ENCODE measurements at regions not wholly inside any gene's neighbourhood (a gene's known extent, or its start where the extent isn't known, plus 50 kb on each side); places are given as distances from the start of the nearest gene placed in this dataset.

DNA sequence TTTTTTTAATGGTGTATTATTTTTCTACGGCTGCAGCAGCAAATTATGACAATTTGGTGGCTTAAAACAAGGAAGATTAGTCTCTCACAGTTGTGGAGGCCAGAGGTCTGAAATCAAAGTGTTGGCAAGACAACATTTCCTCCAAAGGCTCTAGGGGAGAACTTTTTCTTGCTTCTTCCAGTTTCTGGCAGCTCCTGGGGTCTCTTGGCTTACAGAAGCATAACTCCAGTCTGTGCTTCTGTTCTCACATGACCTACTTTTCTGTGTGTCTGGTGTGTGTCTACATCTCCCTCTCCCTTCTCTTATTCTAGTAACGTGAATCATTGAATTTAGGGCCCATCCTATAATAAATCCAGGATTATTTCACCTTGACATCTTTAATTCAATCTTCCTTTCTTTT is 551.9 kb upstream of the LUZP2 start:
- Histone ChIP-seq H3K4me1 (ENCODE audit: control insufficient read depth, insufficient read depth, low read length) (no peaks in the 10 kb centered on the region), H3K27me3 (ENCODE audit: control insufficient read depth, insufficient read depth, low read length) (no peaks in the 10 kb centered on the region), H3K9me3 (ENCODE audit: control insufficient read depth, insufficient read depth, low read length) (no peaks in the 10 kb centered on the region), H3K4me3 (ENCODE audit: low read length) (no peak overlapping the region), H3K36me3 (ENCODE audit: control insufficient read depth, insufficient read depth, low read length) (no peaks in the 10 kb centered on the region), H3K27ac (ENCODE audit: low read length) (no peak overlapping the region)
- no CpG with 5 or more reads among the region's 2 CpGs for WGBS (ENCODE audit: insufficient coverage, insufficient read length)
- no peak for DNase-seq (ENCODE audit: low read depth, low spot score)

DNA sequence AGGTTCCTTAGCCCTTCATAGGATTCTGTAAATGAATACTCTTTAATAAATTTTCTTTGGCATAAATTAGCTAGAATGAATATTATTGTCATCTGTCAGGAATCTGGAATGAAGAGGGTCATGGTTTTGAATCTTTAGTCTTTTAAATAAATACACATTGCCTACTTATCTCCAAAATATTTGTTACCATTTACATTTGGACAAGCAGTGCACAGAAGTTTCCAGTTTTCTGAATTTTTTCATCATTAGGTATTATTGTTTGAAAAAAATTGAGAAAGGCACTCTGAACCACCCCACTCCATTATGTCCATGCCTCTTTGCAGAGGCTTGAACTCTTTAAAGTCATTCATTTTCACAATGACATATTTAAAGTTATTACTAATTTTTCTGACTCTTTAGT is 549.0 kb upstream of the LUZP2 start:
- Histone ChIP-seq H3K27me3 (ENCODE audit: control insufficient read depth, insufficient read depth, low read length) (no peaks in the 10 kb centered on the region), H3K4me1 (ENCODE audit: control insufficient read depth, insufficient read depth, low read length) (no peaks in the 10 kb centered on the region), H3K27ac (ENCODE audit: low read length) (no peak overlapping the region), H3K9me3 (ENCODE audit: control insufficient read depth, insufficient read depth, low read length) (no peaks in the 10 kb centered on the region), H3K36me3 (ENCODE audit: control insufficient read depth, insufficient read depth, low read length) (no peaks in the 10 kb centered on the region), H3K4me3 (ENCODE audit: low read length) (no peak overlapping the region)
- no peak for DNase-seq (ENCODE audit: low read depth, low spot score)

- WGBS (ENCODE audit: insufficient coverage, insufficient read length) = no CpG with 5 or more reads among the region's 2 CpGs
These were observed 548.0 kb upstream of the LUZP2 start for GRCh38 chr11:23948851-23949250.

GRCh38 chr11:23953951-23954710 is 542.7 kb upstream of the LUZP2 start:
- no CpG with 5 or more reads among the region's 2 CpGs for WGBS (ENCODE audit: insufficient coverage, insufficient read length)
- H3K27me3 ChIP-seq (ENCODE audit: control insufficient read depth, insufficient read depth, low read length) = no peaks in the 10 kb centered on the region
- DNase-seq (ENCODE audit: low read depth, low spot score) = no peak

More at GRCh38 chr11:23948851-23949250, 548.0 kb upstream of the LUZP2 start:
- Histone ChIP-seq H3K4me3 (ENCODE audit: low read length) (no peak overlapping the region), H3K9me3 (ENCODE audit: control insufficient read depth, insufficient read depth, low read length) (no peaks in the 10 kb centered on the region), H3K36me3 (ENCODE audit: control insufficient read depth, insufficient read depth, low read length) (no peaks in the 10 kb centered on the region), H3K27me3 (ENCODE audit: control insufficient read depth, insufficient read depth, low read length) (no peaks in the 10 kb centered on the region), H3K4me1 (ENCODE audit: control insufficient read depth, insufficient read depth, low read length) (no peaks in the 10 kb centered on the region), H3K27ac (ENCODE audit: low read length) (no peak overlapping the region)
- no peak for DNase-seq (ENCODE audit: low read depth, low spot score)

GRCh38 chr11:23954730-23955129 is 542.1 kb upstream of the LUZP2 start:
- Histone ChIP-seq H3K27me3 (ENCODE audit: control insufficient read depth, insufficient read depth, low read length) (no peaks in the 10 kb centered on the region), H3K36me3 (ENCODE audit: control insufficient read depth, insufficient read depth, low read length) (no peaks in the 10 kb centered on the region), H3K27ac (ENCODE audit: low read length) (no peak overlapping the region), H3K9me3 (ENCODE audit: control insufficient read depth, insufficient read depth, low read length) (no peaks in the 10 kb centered on the region), H3K4me1 (ENCODE audit: control insufficient read depth, insufficient read depth, low read length) (no peaks in the 10 kb centered on the region), H3K4me3 (ENCODE audit: low read length) (no peak overlapping the region)
- no peak for DNase-seq (ENCODE audit: low read depth, low spot score)
- no CpG with 5 or more reads among the region's 3 CpGs for WGBS (ENCODE audit: insufficient coverage, insufficient read length)

More at GRCh38 chr11:23953951-23954710, 542.7 kb upstream of the LUZP2 start:
- Histone ChIP-seq H3K9me3 (ENCODE audit: control insufficient read depth, insufficient read depth, low read length) (no peaks in the 10 kb centered on the region), H3K27ac (ENCODE audit: low read length) (no peak overlapping the region), H3K36me3 (ENCODE audit: control insufficient read depth, insufficient read depth, low read length) (no peaks in the 10 kb centered on the region), H3K4me3 (ENCODE audit: low read length) (no peak overlapping the region), H3K4me1 (ENCODE audit: control insufficient read depth, insufficient read depth, low read length) (no peaks in the 10 kb centered on the region)

- Histone ChIP-seq H3K9me3 (ENCODE audit: control insufficient read depth, insufficient read depth, low read length) (no peaks in the 10 kb centered on the region), H3K27me3 (ENCODE audit: control insufficient read depth, insufficient read depth, low read length) (no peaks in the 10 kb centered on the region), H3K4me3 (ENCODE audit: low read length) (no peak overlapping the region), H3K4me1 (ENCODE audit: control insufficient read depth, insufficient read depth, low read length) (no peaks in the 10 kb centered on the region), H3K27ac (ENCODE audit: low read length) (no peak overlapping the region), H3K36me3 (ENCODE audit: control insufficient read depth, insufficient read depth, low read length) (no peaks in the 10 kb centered on the region)
- no CpG with 5 or more reads among the region's 3 CpGs for WGBS (ENCODE audit: insufficient coverage, insufficient read length)
- DNase-seq (ENCODE audit: low read depth, low spot score) = no peak
These were observed 540.3 kb upstream of the LUZP2 start for GRCh38 chr11:23956586-23956985.

GRCh38 chr11:23957314-23957713 is 539.5 kb upstream of the LUZP2 start:
- DNase-seq (ENCODE audit: low read depth, low spot score) = no peak
- 100% methylated on average over 2 of the region's 4 CpGs for WGBS (ENCODE audit: insufficient coverage, insufficient read length)
- H3K4me3 ChIP-seq (ENCODE audit: low read length) = no peak overlapping the region
- H3K4me1 ChIP-seq (ENCODE audit: control insufficient read depth, insufficient read depth, low read length) = no peaks in the 10 kb centered on the region
- no peaks in the 10 kb centered on the region for H3K27me3 ChIP-seq (ENCODE audit: control insufficient read depth, insufficient read depth, low read length)
- no peak overlapping the region for H3K27ac ChIP-seq (ENCODE audit: low read length)
- no peaks in the 10 kb centered on the region for H3K9me3 ChIP-seq (ENCODE audit: control insufficient read depth, insufficient read depth, low read length)
- H3K36me3 ChIP-seq (ENCODE audit: control insufficient read depth, insufficient read depth, low read length) = no peaks in the 10 kb centered on the region

DNA sequence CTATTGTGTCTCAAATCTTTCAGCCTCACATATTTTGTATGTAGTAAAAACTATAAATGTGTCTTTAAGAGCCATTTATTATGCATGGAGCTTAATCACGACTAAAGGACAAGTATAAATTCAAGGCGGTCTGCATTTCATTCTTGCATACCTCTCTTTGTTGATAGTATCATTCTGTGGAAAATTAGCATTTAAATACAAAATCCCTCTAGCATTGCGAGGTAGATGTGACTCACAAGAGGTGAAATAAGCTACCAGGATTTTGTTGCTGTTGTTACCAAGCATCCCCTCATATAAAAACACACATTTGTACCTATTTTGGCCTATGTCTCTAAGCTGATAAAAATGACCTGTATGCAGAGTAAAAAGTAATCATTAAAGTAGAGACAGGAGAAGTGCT is 537.4 kb upstream of the LUZP2 start:
- no peaks in the 10 kb centered on the region for H3K27me3 ChIP-seq (ENCODE audit: control insufficient read depth, insufficient read depth, low read length)
- no peaks in the 10 kb centered on the region for H3K36me3 ChIP-seq (ENCODE audit: control insufficient read depth, insufficient read depth, low read length)
- no CpG with 5 or more reads among the region's 3 CpGs for WGBS (ENCODE audit: insufficient coverage, insufficient read length)
- no peak for DNase-seq (ENCODE audit: low read depth, low spot score)
- H3K4me1 ChIP-seq (ENCODE audit: control insufficient read depth, insufficient read depth, low read length) = no peaks in the 10 kb centered on the region
- no peak overlapping the region for H3K27ac ChIP-seq (ENCODE audit: low read length)
- no peaks in the 10 kb centered on the region for H3K9me3 ChIP-seq (ENCODE audit: control insufficient read depth, insufficient read depth, low read length)
- no peak overlapping the region for H3K4me3 ChIP-seq (ENCODE audit: low read length)

DNA sequence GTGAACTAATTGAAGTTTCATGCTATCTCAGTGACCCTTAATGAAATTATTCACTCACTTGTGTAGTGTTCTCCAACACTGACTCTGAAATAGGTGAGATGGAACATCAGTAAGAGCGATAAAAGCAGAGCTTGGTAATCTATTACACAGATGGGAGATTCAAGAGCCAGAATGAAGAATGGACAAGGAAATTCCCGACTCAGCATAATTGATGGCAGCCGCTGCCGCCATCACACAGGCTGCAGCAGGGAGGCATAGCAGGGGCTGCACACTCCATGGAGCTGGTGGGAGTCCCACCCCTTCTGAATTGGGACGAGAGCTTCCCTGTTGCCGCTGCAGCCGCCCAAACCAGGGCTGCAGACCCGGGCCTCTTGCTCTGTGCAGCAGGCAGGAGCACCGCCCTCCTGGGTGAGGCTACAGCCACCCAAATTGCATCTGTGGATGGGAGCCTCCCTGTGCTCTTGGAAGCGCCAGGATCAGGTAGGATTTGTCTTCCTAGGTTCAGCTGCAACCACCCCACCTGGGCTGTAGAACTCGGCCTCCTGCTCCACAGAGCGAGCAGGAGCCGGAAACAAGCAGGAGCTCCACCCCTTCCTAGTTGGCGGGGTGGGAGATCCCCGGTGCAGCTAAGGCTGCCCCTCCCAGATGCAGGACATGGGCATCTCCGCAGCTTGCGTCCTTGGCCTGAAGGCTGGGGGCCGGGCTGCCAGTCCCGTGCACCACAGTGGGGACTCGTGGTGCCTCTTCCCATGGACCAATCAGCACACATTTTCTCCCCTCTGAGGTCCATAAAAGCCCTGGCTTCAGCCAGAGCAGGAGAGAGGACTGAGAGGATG is 535.1 kb upstream of the LUZP2 start:
- H3K27me3 ChIP-seq (ENCODE audit: control insufficient read depth, insufficient read depth, low read length) = no peaks in the 10 kb centered on the region
- no peak overlapping the region for H3K27ac ChIP-seq (ENCODE audit: low read length)
- H3K4me3 ChIP-seq (ENCODE audit: low read length) = no peak overlapping the region
- H3K36me3 ChIP-seq (ENCODE audit: control insufficient read depth, insufficient read depth, low read length) = no peaks in the 10 kb centered on the region
- H3K9me3 ChIP-seq (ENCODE audit: control insufficient read depth, insufficient read depth, low read length) = no peaks in the 10 kb centered on the region
- no peak for DNase-seq (ENCODE audit: low read depth, low spot score)
- no CpG with 5 or more reads among the region's 20 CpGs for WGBS (ENCODE audit: insufficient coverage, insufficient read length)
- no peaks in the 10 kb centered on the region for H3K4me1 ChIP-seq (ENCODE audit: control insufficient read depth, insufficient read depth, low read length)

- no peak overlapping the region for H3K4me3 ChIP-seq (ENCODE audit: low read length)
- no peaks in the 10 kb centered on the region for H3K36me3 ChIP-seq (ENCODE audit: control insufficient read depth, insufficient read depth, low read length)
- H3K27me3 ChIP-seq (ENCODE audit: control insufficient read depth, insufficient read depth, low read length) = no peaks in the 10 kb centered on the region
- H3K27ac ChIP-seq (ENCODE audit: low read length) = no peak overlapping the region
- no CpG with 5 or more reads among the region's 2 CpGs for WGBS (ENCODE audit: insufficient coverage, insufficient read length)
- H3K9me3 ChIP-seq (ENCODE audit: control insufficient read depth, insufficient read depth, low read length) = no peaks in the 10 kb centered on the region
- no peak for DNase-seq (ENCODE audit: low read depth, low spot score)
- H3K4me1 ChIP-seq (ENCODE audit: control insufficient read depth, insufficient read depth, low read length) = no peaks in the 10 kb centered on the region
These were observed 523.6 kb upstream of the LUZP2 start for GRCh38 chr11:23973244-23973643.
